GM12891 (cell line): ENCODE measurements at regions not wholly inside any gene's neighbourhood (a gene's known extent, or its start where the extent isn't known, plus 50 kb on each side); places are given as distances from the start of the nearest gene placed in this dataset.

Experiments
- DNase-seq: peaks from one replicate; pipeline ENCODE4 v3.0.0; 2011; ENCODE audit warnings: low spot score; ENCODE audit not compliant: insufficient read length
- FAIRE-seq: peaks from 2 replicates; lab custom pipeline; 2011; peaks lifted over from hg19 to GRCh38; lab: Jason Lieb, UNC
- PAX5 ChIP-seq: IDR thresholded peaks from 2 replicates; pipeline ENCODE4 v1.6.1; 2011; ENCODE audit warnings: low read length, moderate library complexity, mild to moderate bottlenecking; ENCODE audit not compliant: insufficient read depth, severe bottlenecking
- POLR2A ChIP-seq: IDR thresholded peaks from 2 replicates; pipeline ENCODE4 v1.6.1; 2011; ENCODE audit warnings: low read depth, low read length, control low read depth
- POLR2AphosphoS5 ChIP-seq: IDR thresholded peaks from 2 replicates; pipeline ENCODE4 v1.6.1; 2011; ENCODE audit warnings: low read depth, low read length, control low read depth
- POU2F2 ChIP-seq: IDR thresholded peaks from 2 replicates; pipeline ENCODE4 v1.6.1; 2011; ENCODE audit warnings: low read depth, mild to moderate bottlenecking, control low read depth, low read length, moderate library complexity
- SPI1 ChIP-seq: IDR thresholded peaks from 2 replicates; pipeline ENCODE4 v1.6.1; 2011; ENCODE audit warnings: low read depth, low read length, control low read depth
- TAF1 ChIP-seq: IDR thresholded peaks from 2 replicates; pipeline ENCODE4 v1.6.1; 2011; ENCODE audit warnings: low read depth, low read length, control low read depth

DNA sequence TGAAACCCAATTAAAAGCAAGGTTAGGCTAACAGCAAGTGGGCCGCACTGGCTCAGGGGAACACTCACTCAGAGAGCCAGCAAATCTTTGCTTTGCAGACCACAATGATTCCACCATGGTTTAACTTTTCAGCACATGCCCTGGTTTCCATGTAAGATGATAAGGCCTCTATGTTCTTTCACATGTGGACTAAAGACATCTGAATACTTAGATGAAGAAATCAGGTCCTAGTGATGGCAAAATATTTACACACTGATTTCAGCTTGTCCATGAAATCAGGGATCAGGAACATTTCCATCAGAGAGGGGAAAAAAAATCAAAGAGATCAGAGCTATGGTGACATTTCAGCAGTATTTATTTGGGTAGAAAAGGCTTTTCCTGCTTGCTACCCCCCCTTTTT, 258.2 kb upstream of the IRX5 start:
- DNase-seq = no peak
- FAIRE-seq = no peak
- no peak for TF ChIP-seq TAF1
- TF ChIP-seq SPI1 = no peak
- TF ChIP-seq POU2F2 = no peak
- TF ChIP-seq POLR2AphosphoS5 = no peak
- TF ChIP-seq POLR2A = no peak
- no peak for TF ChIP-seq PAX5

- FAIRE-seq (no peak), DNase-seq (no peak)
- TF ChIP-seq PAX5 (no peak), POLR2AphosphoS5 (no peak), POLR2A (no peak), SPI1 (no peak), POU2F2 (no peak), TAF1 (no peak)
Measured at GRCh38 chr16:54657709-54658102, 273.0 kb upstream of the IRX5 start.

DNA sequence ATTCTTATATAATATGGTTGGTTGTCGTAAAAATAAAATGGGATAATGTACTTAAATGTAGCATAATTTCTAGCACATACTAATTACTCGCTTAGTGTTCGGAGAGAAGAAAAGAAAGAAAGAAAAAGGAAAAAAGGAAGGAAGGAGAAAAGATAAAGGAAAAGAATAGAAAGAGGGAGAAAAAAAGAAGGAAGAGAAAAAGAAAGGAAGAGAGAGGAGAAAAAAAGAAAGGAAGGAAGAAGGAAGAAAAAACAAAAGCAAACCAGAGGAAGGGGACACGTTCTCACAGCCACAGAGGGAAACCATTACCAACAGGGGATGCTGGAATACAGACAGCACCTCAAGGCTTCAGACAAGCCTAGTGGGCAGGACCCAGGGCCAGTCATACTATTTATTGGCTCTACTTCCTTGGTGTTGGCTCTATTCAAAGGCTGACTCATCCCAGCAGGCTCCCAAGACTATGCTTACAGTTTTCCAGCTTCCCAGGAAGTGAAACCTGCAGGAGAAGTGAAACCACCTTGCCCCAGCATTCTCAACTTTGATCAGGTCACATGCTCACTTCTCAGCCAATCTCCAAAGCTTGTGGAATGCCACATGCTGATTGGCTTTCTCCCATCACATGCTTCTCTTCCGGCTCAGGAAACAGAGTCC, 273.5 kb upstream of the IRX5 start:
- DNase-seq (no peak), FAIRE-seq (no peak)
- no peak for TF ChIP-seq SPI1
- TF ChIP-seq POLR2AphosphoS5 = no peak
- TF ChIP-seq POU2F2 = no peak
- TF ChIP-seq TAF1 = no peak
- no peak for TF ChIP-seq PAX5
- no peak for TF ChIP-seq POLR2A

DNA sequence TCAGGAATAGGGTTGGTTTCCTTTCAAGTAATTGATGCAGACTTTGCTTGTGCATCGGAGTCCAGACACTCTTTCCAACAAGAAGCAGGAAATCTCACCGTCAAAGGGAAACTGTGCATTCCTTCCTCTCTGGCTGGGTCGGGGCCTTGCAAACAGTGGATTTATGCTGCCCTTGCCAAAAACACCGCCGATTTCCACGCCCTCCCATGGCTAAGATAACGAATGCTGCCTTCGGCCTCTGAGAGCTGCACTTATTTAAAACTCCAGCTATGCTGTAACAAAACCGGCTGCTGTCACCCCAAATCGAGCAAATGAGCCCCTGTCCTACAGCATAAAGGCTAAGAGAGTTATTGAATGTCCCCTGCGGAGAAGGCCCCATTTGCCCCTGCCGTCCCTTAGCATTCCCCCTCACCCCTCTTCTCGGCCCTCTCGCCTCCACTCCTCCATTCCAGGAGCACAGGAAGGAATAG, 275.5 kb upstream of the IRX5 start:
- DNase-seq (no peak), FAIRE-seq (no peak)
- TF ChIP-seq POLR2A (no peak), POU2F2 (no peak), PAX5 (no peak), POLR2AphosphoS5 (no peak), SPI1 (no peak), TAF1 (no peak)

GRCh38 chr16:54654429-54654828, 276.2 kb upstream of the IRX5 start:
- no peak for DNase-seq
- FAIRE-seq = no peak
- TF ChIP-seq SPI1 (no peak), PAX5 (no peak), POU2F2 (no peak), POLR2AphosphoS5 (no peak), TAF1 (no peak), POLR2A (no peak)

GRCh38 chr16:54652201-54652770, 278.4 kb upstream of the IRX5 start:
- FAIRE-seq (no peak), DNase-seq (no peak)
- TF ChIP-seq POLR2AphosphoS5 (no peak), POU2F2 (no peak), TAF1 (no peak), PAX5 (no peak), POLR2A (no peak), SPI1 (no peak)

- no peak for TF ChIP-seq SPI1
- no peak for TF ChIP-seq POLR2AphosphoS5
- no peak for TF ChIP-seq POU2F2
- TF ChIP-seq PAX5 = no peak
- TF ChIP-seq POLR2A = no peak
- no peak for TF ChIP-seq TAF1
- FAIRE-seq = no peak
- no peak for DNase-seq
Measured at GRCh38 chr16:54651440-54652195, 279.0 kb upstream of the IRX5 start.

- no peak for FAIRE-seq
- no peak for TF ChIP-seq SPI1
- no peak for TF ChIP-seq POLR2AphosphoS5
- no peak for TF ChIP-seq POLR2A
- TF ChIP-seq TAF1 = no peak
- no peak for TF ChIP-seq PAX5
- TF ChIP-seq POU2F2 = no peak
- no peak for DNase-seq
Measured at GRCh38 chr16:54649876-54650275, 280.8 kb upstream of the IRX5 start.

- no peak for DNase-seq
- TF ChIP-seq PAX5 = no peak
- no peak for TF ChIP-seq POU2F2
- no peak for TF ChIP-seq POLR2AphosphoS5
- no peak for TF ChIP-seq POLR2A
- TF ChIP-seq SPI1 = no peak
- TF ChIP-seq TAF1 = no peak
- FAIRE-seq = no peak
Measured at GRCh38 chr16:54648575-54648974, 282.1 kb upstream of the IRX5 start.

GRCh38 chr16:54647725-54648221, 282.9 kb upstream of the IRX5 start:
- no peak for DNase-seq
- TF ChIP-seq POU2F2 (no peak), TAF1 (no peak), PAX5 (no peak)
- no peak for FAIRE-seq
